ENCODE measurements at regions not wholly inside any gene's neighbourhood (a gene's known extent, or its start where the extent isn't known, plus 50 kb on each side); places are given as distances from the start of the nearest gene placed in this dataset.

DNA sequence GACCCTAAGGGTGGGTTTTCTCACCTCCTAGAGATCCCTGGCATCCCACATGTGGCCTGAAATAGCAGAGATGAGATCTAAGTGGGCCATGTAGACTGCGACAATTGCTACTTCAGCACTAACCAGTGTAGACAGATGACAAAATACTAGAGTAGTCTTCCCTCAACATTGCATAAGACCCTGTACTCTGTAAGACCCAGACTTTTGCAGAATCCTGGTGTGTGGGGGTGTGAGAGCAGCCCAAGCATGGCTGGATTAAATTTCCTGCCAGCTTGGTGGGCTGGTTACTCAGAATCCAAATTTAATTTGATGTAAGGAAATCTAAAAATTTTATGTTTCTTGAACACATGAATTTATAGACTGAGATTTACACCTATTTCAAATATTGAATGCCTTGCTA, 88.3 kb downstream of the ZNF365 start:
- no peak for TF ChIP-seq POLR2AphosphoS5 (IDR thresholded peaks at IDR 0.05; ENCODE audit: low read depth, low read length)
- no peak for TF ChIP-seq POLR2A (IDR thresholded peaks at IDR 0.05; ENCODE audit: low read depth, low read length)
